ENCODE measurements at regions not wholly inside any gene's neighbourhood (a gene's known extent, or its start where the extent isn't known, plus 50 kb on each side); places are given as distances from the start of the nearest gene placed in this dataset.

DNA sequence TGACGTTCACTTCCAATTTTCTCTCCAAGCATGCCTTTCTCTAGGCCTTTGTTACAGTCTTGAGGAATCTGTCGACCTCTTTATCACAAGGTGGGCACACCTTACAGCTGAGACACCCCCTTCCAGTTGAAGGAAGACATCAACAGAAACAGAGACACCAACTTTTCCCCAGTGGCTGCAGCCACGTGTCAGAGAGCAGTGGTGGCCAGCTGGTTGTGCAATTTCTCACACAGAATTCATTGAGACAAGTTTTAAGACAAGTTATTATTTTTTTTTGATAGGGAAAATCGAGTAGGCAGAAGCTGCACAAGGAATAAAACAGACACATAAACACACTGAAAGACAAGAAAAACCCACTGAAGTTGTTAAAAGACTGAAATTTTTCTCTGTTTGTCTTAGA is 436.7 kb upstream of the MDFIC2 start:
- TF ChIP-seq, protein P1, sequence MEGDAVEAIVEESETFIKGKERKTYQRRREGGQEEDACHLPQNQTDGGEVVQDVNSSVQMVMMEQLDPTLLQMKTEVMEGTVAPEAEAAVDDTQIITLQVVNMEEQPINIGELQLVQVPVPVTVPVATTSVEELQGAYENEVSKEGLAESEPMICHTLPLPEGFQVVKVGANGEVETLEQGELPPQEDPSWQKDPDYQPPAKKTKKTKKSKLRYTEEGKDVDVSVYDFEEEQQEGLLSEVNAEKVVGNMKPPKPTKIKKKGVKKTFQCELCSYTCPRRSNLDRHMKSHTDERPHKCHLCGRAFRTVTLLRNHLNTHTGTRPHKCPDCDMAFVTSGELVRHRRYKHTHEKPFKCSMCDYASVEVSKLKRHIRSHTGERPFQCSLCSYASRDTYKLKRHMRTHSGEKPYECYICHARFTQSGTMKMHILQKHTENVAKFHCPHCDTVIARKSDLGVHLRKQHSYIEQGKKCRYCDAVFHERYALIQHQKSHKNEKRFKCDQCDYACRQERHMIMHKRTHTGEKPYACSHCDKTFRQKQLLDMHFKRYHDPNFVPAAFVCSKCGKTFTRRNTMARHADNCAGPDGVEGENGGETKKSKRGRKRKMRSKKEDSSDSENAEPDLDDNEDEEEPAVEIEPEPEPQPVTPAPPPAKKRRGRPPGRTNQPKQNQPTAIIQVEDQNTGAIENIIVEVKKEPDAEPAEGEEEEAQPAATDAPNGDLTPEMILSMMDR (IDR thresholded peaks at IDR 0.05): no peak
- TF ChIP-seq EP300 (IDR thresholded peaks at IDR 0.05): no peak
- no peak for TF ChIP-seq POLR2AphosphoS5 (IDR thresholded peaks at IDR 0.05)
- TF ChIP-seq POLR2A (IDR thresholded peaks at IDR 0.05): no peak

Data from stomach (tissue), 4 donors.